Ascending aorta (tissue), 2 donors: ENCODE measurements at regions not wholly inside any gene's neighbourhood (a gene's known extent, or its start where the extent isn't known, plus 50 kb on each side); places are given as distances from the start of the nearest gene placed in this dataset.

Experiments
- DNase-seq, 2 donors: peaks; one replicate each; pipeline ENCODE4 v3.0.0-alpha.2; 2019; ENCODE audit warnings: low spot score in 2 of 2
- H3K27ac ChIP-seq, 2 donors: fragments of 200-600 bp; sonication (generic); one replicate each; pipeline ENCODE4 v1.5.1; 2016 to 2017; ENCODE audit warnings: mild to moderate bottlenecking in 1 of 2
- H3K27me3 ChIP-seq: fragments of 200-600 bp; sonication (generic); one replicate; pipeline ENCODE4 v1.5.1; 2017
- H3K36me3 ChIP-seq, 2 donors: fragments of 200-600 bp; sonication (generic); one replicate each; pipeline ENCODE4 v1.5.1; 2016
- H3K4me1 ChIP-seq, 2 donors: fragments of 200-600 bp; sonication (generic); one replicate each; pipeline ENCODE4 v1.5.1; 2016 to 2017; ENCODE audit warnings: mild to moderate bottlenecking in 1 of 2
- H3K4me3 ChIP-seq, 2 donors: fragments of 200-600 bp; sonication (generic); one replicate each; pipeline ENCODE4 v1.5.1; 2016 to 2017; ENCODE audit warnings: mild to moderate bottlenecking in 1 of 2
- H3K9me3 ChIP-seq, 2 donors: fragments of 200-600 bp; sonication (generic); one replicate each; pipeline ENCODE4 v1.5.1; 2016
- CTCF ChIP-seq, 3 experiments: fragments of 200-600 bp in 2 of 3; fragments of 450-650 bp in 1 of 3; sonication (generic) in 2 of 3; IDR thresholded peaks; one replicate each; pipeline ENCODE4 v1.5.1; 2016 to 2019; ENCODE audit warnings: antibody characterized with exemption in 3 of 3, mild to moderate bottlenecking in 1 of 3, moderate library complexity in 1 of 3
- intact Hi-C: fragments of 100-400 bp; cut with DNase I; formaldehyde crosslinking; loops from one replicate; pipeline ENCODE4 v1.15.1; 2023

GRCh38 chr21:14607262-14607661, 61.1 kb upstream of the SAMSN1 start:
- no peak for DNase-seq
- no peaks in the 10 kb centered on the region for H3K9me3 ChIP-seq
- no peak overlapping the region for H3K4me3 ChIP-seq
- no peaks in the 10 kb centered on the region for H3K4me1 ChIP-seq
- no peak for TF ChIP-seq CTCF (IDR thresholded peaks at IDR 0.05)
- no peak overlapping the region for H3K27ac ChIP-seq
- no peaks in the 10 kb centered on the region for H3K27me3 ChIP-seq
- intact Hi-C loops = no loop called here
- H3K36me3 ChIP-seq = no peaks in the 10 kb centered on the region

- intact Hi-C loops = no loop called here
- TF ChIP-seq CTCF (IDR thresholded peaks at IDR 0.05) = no peak
- no peaks in the 10 kb centered on the region for H3K9me3 ChIP-seq
- H3K4me3 ChIP-seq = no peak overlapping the region
- no peak for DNase-seq
- H3K36me3 ChIP-seq = no peaks in the 10 kb centered on the region
- H3K27ac ChIP-seq = no peak overlapping the region
- H3K27me3 ChIP-seq = no peaks in the 10 kb centered on the region
- no peaks in the 10 kb centered on the region for H3K4me1 ChIP-seq
Observed at GRCh38 chr21:14603202-14603601, 57.1 kb upstream of the SAMSN1 start.

- no peaks in the 10 kb centered on the region for H3K9me3 ChIP-seq
- H3K4me1 ChIP-seq = no peaks in the 10 kb centered on the region
- no peak for DNase-seq
- no peaks in the 10 kb centered on the region for H3K27me3 ChIP-seq
- no peaks in the 10 kb centered on the region for H3K36me3 ChIP-seq
- no peak for TF ChIP-seq CTCF (IDR thresholded peaks at IDR 0.05)
- H3K4me3 ChIP-seq = no peak overlapping the region
- no peak overlapping the region for H3K27ac ChIP-seq
- intact Hi-C loops = no loop called here
Observed at GRCh38 chr21:14602382-14602958, 56.4 kb upstream of the SAMSN1 start.

- no peak for DNase-seq
- H3K9me3 ChIP-seq = no peaks in the 10 kb centered on the region
- intact Hi-C loops = no loop called here
- no peaks in the 10 kb centered on the region for H3K36me3 ChIP-seq
- no peaks in the 10 kb centered on the region for H3K4me1 ChIP-seq
- H3K27ac ChIP-seq = no peak overlapping the region
- H3K4me3 ChIP-seq = no peak overlapping the region
- no peak for TF ChIP-seq CTCF (IDR thresholded peaks at IDR 0.05)
- H3K27me3 ChIP-seq = no peaks in the 10 kb centered on the region
Observed at GRCh38 chr21:14600569-14601297, 54.6 kb upstream of the SAMSN1 start.

- intact Hi-C loops = no loop called here
Observed at GRCh38 chr21:14598065-14598464, 52.0 kb upstream of the SAMSN1 start.

More at GRCh38 chr21:14598065-14598464, 52.0 kb upstream of the SAMSN1 start:
- TF ChIP-seq CTCF (IDR thresholded peaks at IDR 0.05) = no peak
- no peak for DNase-seq
- H3K4me1 ChIP-seq = no peaks in the 10 kb centered on the region
- H3K36me3 ChIP-seq = no peaks in the 10 kb centered on the region
- no peak overlapping the region for H3K4me3 ChIP-seq
- H3K27ac ChIP-seq = no peak overlapping the region
- H3K9me3 ChIP-seq = no peaks in the 10 kb centered on the region
- H3K27me3 ChIP-seq = no peaks in the 10 kb centered on the region
